ENCODE measurements at regions not wholly inside any gene's neighbourhood (a gene's known extent, or its start where the extent isn't known, plus 50 kb on each side); places are given as distances from the start of the nearest gene placed in this dataset.
"Not testable (repeated sequence)": the region's sequence is repeated elsewhere in the genome, so short reads cannot be mapped to it uniquely, and the experiment has no call there.

DNA sequence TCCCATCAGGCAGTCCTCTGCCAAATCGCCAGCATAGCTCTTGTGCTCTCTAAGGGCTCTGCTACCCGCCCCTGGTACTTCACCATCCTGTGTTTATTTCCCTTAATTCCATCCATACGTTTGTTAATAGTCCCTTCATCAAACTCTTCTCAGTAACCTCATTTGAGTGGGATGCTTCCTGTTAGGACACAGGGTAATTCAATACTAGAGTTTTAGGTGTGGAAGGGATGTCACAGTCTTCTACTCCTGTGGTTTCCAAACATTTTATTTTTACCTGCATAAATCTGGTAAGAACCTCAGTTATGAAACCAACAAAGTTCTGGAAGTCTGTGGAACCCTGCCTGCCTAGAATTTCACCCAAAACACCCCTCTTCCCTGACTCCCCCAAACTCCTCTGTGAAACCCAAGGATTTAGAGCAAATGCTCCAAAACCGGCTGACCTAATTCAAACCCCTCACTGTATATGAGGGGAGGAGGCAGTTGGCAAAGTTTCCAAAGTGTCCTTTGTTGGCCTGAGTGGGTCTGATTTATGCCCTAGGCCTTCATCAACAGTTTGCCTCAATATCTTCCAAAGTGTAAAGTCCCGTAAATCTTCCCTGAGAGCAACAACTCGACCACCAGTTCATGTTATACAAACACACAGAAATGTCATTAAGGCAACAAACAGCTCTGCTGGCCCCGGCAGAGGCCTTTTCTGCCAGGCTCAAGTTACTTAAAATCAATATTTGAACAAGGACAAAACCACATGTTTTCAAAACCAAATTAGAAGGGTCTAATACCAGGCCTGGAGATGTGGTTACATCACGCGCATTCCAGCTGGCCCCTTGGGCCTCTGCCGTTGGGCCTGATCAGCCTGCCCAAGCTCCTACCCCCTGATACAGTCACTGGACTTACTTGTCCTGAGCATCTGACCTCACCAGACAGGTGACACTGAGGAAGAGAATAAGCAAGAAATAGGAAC, 82.4 kb upstream of the FGGY start:
- 49 to 53% methylated on average over 10 of the region's 10 CpGs for WGBS, 2 donors
- TF ChIP-seq, protein P1, sequence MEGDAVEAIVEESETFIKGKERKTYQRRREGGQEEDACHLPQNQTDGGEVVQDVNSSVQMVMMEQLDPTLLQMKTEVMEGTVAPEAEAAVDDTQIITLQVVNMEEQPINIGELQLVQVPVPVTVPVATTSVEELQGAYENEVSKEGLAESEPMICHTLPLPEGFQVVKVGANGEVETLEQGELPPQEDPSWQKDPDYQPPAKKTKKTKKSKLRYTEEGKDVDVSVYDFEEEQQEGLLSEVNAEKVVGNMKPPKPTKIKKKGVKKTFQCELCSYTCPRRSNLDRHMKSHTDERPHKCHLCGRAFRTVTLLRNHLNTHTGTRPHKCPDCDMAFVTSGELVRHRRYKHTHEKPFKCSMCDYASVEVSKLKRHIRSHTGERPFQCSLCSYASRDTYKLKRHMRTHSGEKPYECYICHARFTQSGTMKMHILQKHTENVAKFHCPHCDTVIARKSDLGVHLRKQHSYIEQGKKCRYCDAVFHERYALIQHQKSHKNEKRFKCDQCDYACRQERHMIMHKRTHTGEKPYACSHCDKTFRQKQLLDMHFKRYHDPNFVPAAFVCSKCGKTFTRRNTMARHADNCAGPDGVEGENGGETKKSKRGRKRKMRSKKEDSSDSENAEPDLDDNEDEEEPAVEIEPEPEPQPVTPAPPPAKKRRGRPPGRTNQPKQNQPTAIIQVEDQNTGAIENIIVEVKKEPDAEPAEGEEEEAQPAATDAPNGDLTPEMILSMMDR (IDR thresholded peaks at IDR 0.05) = no peak
- TF ChIP-seq POLR2A (IDR thresholded peaks at IDR 0.05) = no peak
- DNase-seq = peak; percentile 43 to 66 (median 46)
- H3K4me1 ChIP-seq = peaks cover 13% of the 10 kb centered on the region
- ATAC-seq = peak; percentile 74
- intact Hi-C loops (cut with DNase I) = no loop called here
- no peak overlapping the region for H3K4me3 ChIP-seq
- no peaks in the 10 kb centered on the region for H3K9me3 ChIP-seq
- no peaks in the 10 kb centered on the region for H3K27me3 ChIP-seq
- H3K27ac ChIP-seq = peak overlapping the region in 1 of 4 donors; percentile 15
- no peaks in the 10 kb centered on the region for H3K36me3 ChIP-seq (replicated peaks in 1 of 2; ENCODE audit: insufficient read depth in 1 of 2, low read depth in 2 of 2)

DNA sequence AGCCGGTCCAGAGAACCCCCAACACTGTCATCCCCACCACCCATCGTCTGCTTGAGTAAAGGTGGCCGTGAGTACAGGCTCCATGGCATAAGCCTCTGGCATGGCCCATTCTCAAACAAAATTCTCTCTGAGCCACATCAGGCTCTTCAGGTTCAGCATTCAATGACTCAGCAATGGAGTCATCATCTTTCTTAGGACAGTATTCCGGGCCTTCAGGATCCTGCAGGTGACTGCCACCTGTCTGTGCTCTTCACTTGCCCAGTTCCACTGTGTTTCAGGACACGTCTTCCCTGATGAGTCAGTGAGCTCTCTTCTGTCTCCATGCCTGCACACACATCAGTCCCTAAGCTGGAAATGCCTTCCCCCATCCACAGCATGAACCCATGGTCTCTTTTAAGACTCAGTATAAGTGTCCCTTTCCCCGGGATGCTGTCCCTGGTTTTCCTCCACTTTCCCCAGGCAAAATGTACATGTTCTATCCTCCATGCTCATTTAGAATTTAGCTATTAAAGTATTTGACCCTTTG, 81.1 kb upstream of the FGGY start:
- WGBS, 2 donors = 95 to 99% methylated on average over 6 of the region's 6 CpGs
- ATAC-seq = no peak
- H3K4me1 ChIP-seq = peaks cover 13% of the 10 kb centered on the region
- no peaks in the 10 kb centered on the region for H3K9me3 ChIP-seq
- H3K27ac ChIP-seq = no peak overlapping the region
- H3K4me3 ChIP-seq = no peak overlapping the region
- no peak for DNase-seq
- intact Hi-C loops (cut with DNase I) = no loop called here
- H3K27me3 ChIP-seq = no peaks in the 10 kb centered on the region
- H3K36me3 ChIP-seq (replicated peaks in 1 of 2; ENCODE audit: insufficient read depth in 1 of 2, low read depth in 2 of 2) = no peaks in the 10 kb centered on the region
- no peak for TF ChIP-seq POLR2A (IDR thresholded peaks at IDR 0.05)
- TF ChIP-seq, protein P1 (IDR thresholded peaks at IDR 0.05) = no peak

DNA sequence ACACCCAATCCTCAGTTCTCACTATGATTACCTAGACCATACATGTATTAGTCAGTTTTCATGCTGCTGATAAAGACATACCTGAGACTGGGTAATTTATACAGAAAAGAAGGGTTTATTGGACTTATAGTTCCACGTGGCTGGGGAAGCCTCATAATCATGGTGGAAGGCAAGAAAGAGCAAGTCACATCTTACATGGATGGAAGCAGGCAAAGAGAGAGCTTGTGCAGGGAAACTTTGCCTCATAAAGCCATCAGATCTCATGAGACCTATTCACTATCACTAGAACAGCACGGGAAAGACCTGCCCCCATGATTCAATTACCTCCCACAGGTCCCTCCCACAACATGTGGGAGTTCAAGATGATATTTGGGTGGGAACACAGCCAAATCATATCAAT, 79.5 kb upstream of the FGGY start:
- DNase-seq; H3K36me3 ChIP-seq (replicated peaks in 1 of 2; ENCODE audit: insufficient read depth in 1 of 2, low read depth in 2 of 2); ATAC-seq; H3K27ac ChIP-seq; H3K9me3 ChIP-seq; H3K27me3 ChIP-seq; intact Hi-C loops (cut with DNase I); H3K4me3 ChIP-seq: not testable (repeated sequence)
- 79 to 82% methylated on average over 2 of the region's 2 CpGs for WGBS, 2 donors
- H3K4me1 ChIP-seq = peaks cover 13% of the 10 kb centered on the region

- no peak for ATAC-seq
- Histone ChIP-seq H3K27me3 (no peaks in the 10 kb centered on the region), H3K27ac (no peak overlapping the region), H3K36me3 (replicated peaks in 1 of 2; ENCODE audit: insufficient read depth in 1 of 2, low read depth in 2 of 2) (no peaks in the 10 kb centered on the region), H3K4me1 (peaks cover 13% of the 10 kb centered on the region), H3K4me3 (no peak overlapping the region), H3K9me3 (no peaks in the 10 kb centered on the region)
- no peak for DNase-seq
- TF ChIP-seq, protein P1 (IDR thresholded peaks at IDR 0.05) = no peak
- TF ChIP-seq POLR2A (IDR thresholded peaks at IDR 0.05) = no peak
- intact Hi-C loops (cut with DNase I) = no loop called here
- 86 to 93% methylated on average over 4 to 5 of the region's 5 CpGs for WGBS, 2 donors
These were observed 78.2 kb upstream of the FGGY start for GRCh38 chr1:59218521-59219236.

GRCh38 chr1:59219916-59220315, 77.0 kb upstream of the FGGY start:
- no peak for TF ChIP-seq POLR2A (IDR thresholded peaks at IDR 0.05)
- TF ChIP-seq, protein P1 (IDR thresholded peaks at IDR 0.05) = no peak
- 69 to 81% methylated on average over 2 of the region's 2 CpGs for WGBS, 2 donors

More at GRCh38 chr1:59219916-59220315, 77.0 kb upstream of the FGGY start:
- Histone ChIP-seq H3K27me3 (no peaks in the 10 kb centered on the region), H3K9me3 (no peaks in the 10 kb centered on the region), H3K27ac (no peak overlapping the region), H3K4me1 (peaks cover 5% of the 10 kb centered on the region), H3K36me3 (replicated peaks in 1 of 2; ENCODE audit: insufficient read depth in 1 of 2, low read depth in 2 of 2) (no peaks in the 10 kb centered on the region), H3K4me3 (no peak overlapping the region)
- DNase-seq (no peak), ATAC-seq (no peak)
- intact Hi-C loops (cut with DNase I) = no loop called here
